Esophagus mucosa (tissue), 1 donor: ENCODE measurements at regions not wholly inside any gene's neighbourhood (a gene's known extent, or its start where the extent isn't known, plus 50 kb on each side); places are given as distances from the start of the nearest gene placed in this dataset.

Experiments
- ATAC-seq: fragments of 200-7000 bp; cut with Tn5 transposase; one replicate; pipeline ENCODE4 v1.9.1; 2020
- donor health status: DM: yes; HTN: yes; CAD: no.

DNA sequence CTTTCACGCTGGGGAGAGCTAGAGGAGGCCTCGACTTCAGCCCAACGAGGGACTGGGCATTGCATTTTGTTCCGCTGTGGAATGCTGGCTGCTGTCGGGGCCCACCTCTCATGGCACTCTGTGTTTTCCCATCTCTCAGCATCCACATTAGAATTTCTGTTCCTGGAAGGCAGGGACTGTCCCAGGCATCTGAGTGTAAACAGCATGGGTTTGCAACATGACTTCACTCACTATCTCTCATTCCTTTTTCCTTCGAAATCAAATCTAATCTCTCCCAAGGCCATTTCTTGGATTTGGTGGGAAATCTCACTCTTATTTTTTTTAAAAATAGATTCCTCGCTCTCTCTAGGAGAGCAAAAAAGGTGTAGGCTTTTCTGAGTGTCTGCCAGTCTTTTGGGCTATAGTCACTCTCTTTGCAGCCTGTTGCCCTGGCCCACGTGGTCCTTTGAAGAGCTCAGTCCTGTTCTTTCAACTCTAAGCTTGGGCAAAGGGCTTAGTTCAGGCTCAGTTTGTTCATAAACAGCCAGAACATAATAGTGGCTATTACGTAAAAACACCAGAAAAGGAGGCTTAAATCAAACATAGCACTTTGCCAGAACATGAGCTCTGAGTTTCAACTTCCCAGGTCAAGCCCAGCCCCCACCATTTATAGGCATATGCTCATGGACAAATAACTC lies 284.6 kb upstream of the ZFP64 start:
- no peak for ATAC-seq

DNA sequence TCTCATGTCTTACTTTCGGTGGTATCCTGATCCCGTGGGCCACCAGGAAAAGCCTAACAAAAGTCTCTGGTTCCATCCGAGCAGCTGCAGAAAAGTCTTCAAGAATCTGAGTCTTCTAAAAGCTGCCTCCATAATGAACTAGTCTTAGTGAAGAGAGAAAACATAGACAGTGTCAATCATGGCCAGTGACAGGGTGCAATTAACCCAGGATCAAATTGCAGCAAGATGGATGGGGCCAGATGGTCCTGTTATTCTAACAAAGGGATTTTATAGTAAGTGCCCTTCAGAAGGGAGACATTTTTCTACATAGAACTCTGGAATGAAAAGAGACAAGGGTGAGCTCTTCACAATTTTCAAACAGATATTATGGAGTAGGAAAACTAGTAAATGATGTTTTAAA lies 281.6 kb upstream of the ZFP64 start:
- ATAC-seq: no peak

DNA sequence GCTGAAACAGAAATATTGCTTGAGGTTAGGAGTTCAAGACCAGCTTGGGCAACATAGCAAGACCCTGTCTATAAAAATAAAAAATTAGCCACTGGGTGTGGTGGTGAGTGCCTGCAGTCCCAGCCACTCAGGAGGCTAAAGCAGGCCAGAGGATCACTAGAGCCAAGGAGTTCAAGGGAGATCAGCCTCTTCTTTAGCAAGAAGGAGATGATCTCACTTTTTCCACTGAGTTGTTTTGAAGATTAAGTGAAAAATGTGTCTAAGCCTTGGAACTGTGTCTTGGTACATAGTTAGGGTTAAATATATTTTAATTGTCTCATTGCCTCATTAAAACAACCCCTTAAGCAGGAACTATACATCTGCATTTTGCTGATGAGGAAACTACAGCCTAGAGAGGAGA lies 279.0 kb upstream of the ZFP64 start:
- no peak for ATAC-seq

DNA sequence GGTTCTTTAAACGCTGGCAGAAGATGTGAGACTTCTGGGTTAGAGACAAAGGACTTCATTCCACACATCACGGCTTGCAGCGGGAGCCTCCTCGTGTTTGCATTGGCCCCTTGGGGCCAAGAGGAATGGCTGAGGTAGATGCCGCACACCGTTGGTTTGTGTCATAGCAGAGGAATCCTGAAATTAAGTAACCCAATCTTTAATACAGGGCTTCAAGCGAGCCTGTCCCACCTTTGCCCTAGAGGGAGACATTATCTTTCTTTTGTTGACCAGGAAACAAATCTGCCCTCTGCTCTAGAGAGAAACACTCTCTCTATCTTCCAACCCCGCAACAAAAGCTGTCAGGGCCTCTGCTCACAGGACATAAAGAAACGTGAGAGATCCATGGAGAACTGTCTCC lies 277.5 kb upstream of the ZFP64 start:
- ATAC-seq: peak; percentile 25

DNA sequence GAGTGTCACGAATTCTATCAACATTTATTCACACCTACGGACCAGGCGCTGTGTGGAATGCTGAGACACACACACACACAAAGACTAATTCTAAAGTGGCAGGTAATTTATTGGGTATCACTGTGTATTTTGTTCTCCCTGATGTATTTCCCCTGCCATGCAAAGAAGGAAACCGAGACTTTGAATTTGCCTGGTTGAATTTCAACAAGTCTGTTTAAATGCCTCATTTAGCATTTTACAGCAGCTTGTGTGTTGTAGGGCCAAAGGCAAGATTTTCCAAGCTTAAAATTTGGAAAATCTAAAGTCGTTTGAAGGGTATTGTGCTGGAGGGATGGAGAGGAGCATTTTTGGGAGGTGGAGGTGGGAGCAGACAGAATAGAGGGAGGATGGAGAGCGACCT lies 274.4 kb upstream of the ZFP64 start:
- no peak for ATAC-seq

DNA sequence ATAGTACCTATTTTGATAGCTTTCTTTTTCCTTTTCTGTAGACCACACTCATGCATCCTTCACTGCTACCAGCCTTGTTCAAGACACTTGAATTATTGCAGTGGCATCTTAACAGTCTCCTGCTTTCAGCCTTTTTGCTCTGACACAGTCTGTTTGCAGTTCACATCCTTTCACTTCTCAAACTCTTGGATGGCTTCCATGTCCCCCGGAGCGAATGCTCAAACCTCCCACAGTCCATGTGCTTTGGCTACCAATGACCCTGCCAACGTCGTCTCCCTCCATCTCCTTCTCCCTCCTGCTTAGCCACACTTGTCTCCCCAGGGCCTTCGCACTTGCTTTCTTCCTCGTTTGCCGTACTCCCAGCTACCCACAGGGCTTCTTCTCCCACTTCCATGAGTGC lies 270.0 kb upstream of the ZFP64 start:
- ATAC-seq: no peak

DNA sequence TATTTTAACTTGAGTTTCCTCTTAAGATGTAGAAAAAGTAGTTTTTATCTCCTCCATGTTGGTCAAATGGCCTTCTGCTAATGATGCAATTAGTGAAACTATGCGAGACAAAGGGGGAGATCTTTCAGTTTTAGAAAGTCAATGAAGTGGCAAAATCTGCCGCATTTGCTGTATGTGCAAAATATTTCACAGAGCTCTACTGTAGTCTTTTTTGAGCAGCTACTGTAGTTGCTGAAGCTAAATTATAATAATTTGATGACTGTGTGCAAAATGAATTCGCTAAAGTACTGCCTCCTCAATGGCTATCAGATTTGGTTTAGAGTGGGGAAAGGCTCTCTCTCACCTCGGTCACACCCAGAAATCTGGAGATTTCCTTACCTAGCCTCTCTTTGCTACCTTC lies 267.6 kb upstream of the ZFP64 start:
- ATAC-seq: no peak

DNA sequence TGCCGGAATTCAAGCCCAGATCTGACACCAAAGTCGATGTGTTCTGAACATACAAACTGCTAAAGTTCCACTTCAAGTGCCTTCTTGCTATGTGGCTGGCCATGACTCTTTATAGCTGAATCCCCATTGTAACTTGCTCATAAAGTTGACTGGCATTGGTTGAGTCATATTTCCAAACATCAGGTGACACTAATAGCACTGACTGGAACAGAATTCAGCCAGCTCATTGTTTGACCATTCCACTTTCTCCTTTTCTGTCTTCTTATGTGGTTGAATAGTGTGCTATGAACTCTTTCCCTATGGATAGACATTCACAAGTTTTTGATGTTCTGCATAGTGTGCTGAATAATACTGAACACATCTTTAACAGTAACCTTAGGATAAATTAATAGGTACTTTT lies 266.2 kb upstream of the ZFP64 start:
- peak; percentile 72 for ATAC-seq

DNA sequence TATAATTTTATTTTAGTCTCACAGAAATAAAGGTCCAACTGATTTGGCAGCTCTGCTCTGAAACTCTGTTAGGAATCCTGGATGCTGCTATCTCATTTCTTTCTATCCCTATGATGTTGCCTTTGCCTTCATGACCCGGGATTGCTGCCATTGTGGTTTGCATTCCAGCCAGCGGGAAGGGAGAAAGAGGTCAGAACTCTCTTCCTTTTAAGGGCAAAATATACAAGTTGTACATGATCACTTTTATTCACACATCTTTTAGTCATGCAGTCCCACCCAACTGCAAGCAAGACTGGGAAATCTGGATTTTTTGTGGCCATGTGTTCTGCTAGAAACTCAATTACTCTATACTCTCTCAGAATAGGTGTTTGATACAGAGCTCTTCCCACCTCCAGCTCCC lies 263.1 kb upstream of the ZFP64 start:
- no peak for ATAC-seq

DNA sequence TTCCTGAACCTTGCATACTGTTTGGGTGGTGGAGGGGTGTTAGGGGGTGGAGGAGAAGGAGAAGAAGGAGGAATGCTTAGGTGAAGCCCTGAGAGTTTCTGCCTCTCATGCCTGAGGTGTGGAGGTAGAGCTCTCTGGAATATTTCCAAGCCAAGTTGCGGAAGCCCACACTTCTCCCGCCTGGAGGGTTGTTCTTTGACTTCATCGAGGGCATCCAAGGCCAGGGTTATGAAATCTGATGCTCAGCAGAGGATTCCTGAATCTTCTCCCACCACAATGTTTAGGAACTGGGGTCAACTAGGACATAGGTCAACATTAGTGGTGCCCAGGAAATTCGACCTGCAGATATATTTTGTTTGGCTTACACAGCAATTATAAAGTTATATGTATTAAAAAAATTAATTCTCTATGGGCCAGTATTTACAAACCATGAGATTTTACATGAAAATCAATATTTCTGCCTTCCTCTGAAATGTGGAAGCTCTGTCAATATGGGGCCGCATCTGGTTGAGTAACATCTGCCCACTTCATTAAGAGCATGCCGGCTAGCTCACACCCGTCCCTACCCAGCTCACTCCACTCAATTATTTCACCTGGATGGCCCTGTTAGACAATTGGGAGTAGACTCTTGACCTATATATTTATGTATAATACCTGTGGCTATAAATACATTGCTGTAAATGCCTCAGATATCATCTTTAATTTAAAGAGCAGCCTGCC lies 257.1 kb upstream of the ZFP64 start:
- no peak for ATAC-seq

DNA sequence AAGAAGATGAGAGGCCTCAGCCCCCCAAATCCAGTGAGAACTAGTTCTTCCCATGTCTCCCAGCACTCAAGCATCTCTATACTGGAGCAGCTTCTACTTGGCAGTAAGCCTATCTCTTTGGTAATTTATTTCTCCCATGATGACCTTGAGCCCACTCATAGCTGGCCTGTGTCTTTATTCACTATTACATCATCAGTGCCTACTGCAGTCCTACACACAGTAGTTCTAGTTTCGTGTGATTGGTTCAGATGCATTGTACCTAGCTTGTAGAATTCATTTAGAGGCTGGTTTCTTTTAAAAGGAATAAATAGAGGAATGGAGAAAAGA lies 255.6 kb upstream of the ZFP64 start:
- no peak for ATAC-seq

DNA sequence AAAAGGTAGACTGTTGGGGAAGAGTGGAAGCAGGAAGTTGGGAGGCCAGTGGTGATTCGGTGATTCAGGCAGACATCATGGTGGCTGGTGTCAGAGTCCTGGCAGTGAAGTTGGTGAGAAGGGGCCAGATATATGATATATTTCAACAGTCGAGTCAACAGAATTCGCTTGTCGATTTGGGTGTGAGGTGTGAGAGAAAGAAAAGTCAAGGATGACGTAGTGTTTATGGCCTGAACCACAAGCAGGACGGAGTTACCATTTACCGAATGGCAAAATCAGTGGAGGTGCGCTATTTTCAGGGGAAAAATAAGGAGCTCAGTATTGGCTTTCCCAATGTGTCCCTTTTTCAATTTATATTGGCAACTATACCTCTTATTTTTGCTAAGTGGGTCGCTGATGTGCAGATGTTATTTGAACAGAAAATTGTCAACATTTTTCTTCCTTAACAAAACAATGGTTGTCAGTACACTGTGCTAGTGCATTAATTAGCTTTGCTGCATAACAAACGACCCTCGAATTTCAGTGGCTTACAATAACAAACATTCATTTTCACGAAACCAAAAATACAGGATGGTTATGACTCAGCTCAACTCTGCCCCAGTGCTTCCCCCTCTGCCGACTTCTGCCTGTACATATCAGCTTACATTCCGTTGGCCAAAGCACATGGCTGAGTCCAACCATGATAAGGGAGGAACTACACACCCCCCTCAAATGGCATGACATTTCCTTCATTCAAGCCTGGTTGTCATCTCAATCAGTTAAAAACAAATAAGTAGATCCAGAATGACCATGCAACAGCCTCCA lies 255.0 kb upstream of the ZFP64 start:
- ATAC-seq: no peak

DNA sequence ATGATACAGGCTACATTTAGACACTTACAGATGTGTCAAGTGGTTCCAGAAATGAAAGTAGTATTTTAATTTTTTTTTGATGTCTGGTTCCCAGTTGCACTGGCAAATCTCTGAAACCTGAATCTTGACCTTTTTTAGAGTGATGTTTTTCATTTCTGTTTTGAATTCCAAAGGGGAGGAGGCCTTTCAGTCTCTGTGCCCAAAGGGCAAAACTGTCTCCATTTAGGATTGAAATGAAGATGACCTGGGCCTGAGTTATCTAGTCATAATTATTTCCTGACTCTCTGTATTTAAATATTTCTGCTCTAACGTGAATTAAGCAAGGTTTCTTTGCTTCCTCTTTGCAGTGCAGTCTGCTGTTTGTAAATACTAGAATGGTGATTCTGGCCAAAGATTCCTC lies 252.9 kb upstream of the ZFP64 start:
- no peak for ATAC-seq

DNA sequence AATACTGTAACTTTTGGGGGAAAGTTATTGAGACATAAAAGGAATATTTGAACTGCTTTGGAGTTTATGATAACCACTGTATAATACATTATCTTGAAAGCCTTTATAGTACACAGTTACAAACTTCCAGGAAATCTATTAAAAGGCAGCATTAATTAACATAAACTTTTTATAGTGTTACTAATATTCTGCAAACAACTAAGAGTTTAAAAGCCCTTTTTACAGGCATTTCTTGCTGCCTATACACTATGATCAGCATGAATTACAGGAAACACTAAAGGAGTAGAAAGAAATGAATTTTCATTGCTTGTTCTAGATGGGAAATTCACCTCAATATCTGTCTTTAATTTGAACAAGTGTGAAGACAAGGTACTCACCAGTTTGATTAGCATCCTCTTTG lies 252.3 kb upstream of the ZFP64 start:
- ATAC-seq: no peak

DNA sequence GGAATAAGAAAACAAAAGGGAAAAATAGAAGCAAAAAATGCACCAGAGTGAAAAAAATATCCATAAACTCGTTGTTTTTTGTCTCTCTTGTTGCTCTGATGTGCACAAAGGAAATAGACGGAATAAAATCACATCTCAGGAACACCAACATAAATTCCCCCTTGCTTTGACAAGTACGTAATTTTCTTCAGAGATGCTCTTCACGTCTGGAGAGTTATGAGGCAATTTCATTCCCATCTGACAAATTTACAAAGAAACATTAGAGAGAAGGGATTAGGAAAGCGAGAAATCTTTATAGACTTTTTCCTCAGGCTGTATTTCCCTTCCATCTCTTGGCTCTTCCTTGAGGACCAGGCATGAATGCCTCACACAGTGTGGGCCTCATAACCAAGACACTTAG lies 250.1 kb upstream of the ZFP64 start:
- no peak for ATAC-seq

DNA sequence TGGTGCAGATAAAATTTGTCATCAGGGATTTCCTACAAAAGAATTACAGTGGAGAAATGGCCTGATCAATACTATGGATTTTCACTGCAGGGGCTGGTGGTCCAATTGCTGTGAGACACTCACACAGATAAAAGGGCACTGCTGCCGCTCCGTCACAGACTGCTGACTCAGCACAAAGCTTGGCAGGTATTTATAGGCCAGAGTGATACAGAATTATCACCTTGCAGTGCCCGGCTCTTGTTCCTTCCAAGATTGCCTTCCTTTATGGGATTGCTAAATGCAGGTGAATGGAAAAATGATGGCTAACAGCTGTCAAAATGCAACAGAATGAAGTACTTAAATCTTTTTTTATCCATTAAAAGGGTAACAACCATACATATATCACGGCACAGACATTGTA lies 247.8 kb upstream of the ZFP64 start:
- no peak for ATAC-seq

DNA sequence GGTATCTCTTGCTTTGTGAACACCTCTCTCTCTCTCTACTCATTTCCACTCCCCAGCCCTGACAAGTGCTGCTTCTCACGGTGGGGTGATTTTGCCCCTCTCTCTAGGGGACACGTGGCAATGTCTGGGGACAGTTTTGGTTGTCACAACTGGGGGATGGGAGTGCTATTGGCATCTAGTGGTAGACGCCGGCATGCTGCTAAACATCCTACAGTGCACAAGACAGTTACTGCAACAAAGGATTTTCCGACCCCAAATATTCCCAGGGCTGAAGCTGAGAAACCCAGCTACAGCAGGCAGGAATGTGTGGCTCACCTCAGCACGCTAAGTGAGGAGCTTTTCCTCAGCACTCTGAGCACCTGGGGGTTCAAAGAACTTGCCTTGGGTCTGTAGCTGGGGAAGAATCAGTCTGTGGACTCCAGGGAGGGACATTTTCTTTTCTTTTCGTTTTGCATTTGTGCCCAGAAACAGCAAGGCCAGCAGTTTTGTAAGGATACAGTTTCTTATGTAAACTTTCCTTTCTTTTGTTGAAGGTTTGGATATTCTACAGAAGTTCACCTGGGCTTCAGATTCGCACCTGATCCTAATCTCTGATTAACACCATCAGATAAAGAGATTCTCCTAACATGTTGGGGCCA lies 246.9 kb upstream of the ZFP64 start:
- no peak for ATAC-seq

DNA sequence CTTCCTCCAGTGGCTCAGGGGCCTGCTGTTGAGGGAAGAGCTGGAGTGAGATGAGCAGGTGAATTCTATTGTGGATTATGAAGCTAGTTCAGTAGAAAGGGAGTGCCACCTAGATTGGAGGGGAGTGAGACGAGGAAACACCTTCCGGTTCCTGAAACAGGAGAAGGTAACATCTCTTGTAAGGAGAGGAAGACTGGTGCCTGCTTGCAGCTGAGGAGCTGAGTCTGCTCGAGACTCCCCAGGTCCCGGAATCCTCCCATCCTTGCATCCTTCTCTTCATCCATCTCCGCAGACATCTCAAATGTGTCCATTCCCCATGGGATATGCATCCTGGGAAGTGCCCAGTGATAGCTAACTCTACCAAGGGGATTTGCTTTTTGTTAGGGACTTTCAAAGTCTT lies 242.9 kb upstream of the ZFP64 start:
- ATAC-seq: no peak

DNA sequence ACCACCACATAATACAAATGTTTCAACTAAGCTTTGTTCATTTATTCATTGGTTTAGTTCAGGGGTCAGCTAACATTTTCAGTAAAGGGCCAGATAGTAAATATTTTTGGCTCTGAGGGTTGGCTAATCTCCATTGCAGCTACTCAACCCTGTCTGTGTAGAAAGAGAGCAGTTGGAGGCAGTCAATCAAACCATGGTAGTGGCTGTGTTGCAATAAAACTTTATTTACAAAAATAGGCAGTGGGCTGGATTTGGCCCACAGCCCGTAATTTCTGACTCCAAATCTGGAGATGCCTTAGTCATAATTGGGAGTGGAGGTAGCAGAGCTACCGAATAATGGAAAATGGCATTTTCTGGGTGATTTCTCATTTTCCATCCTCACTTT lies 242.5 kb upstream of the ZFP64 start:
- ATAC-seq: no peak

DNA sequence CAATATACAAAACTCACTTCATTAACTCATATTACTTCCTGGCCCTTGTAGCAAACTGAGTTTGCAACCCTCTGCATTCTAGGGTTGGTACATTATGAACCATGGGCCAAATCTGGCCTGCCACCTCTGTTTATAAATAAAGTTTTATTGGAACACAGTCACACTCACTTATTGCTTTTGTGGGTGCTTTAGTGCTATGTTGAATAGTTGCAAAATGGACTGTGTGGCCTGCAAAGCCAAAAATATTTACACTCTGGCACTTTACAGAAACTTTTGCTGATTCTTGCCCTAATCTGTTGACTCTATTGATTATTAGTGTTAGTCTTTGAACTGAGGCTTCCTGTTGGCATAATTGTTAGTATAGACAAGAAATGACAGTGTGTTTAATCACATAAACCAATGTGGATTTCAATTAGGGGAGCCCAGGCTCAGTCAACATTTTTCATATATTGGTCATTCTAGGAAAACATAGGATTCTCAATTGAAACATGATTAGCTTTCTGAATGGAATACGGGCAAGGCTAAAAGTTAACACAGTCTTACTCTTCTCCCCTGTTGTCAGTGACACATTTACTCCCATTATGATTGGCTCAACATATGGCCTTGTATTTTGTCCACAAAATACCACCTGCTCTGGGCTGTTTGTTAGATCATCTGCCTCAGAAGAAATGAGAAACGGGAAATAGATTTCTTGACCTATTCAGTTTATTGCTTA lies 241.9 kb upstream of the ZFP64 start:
- ATAC-seq: no peak

DNA sequence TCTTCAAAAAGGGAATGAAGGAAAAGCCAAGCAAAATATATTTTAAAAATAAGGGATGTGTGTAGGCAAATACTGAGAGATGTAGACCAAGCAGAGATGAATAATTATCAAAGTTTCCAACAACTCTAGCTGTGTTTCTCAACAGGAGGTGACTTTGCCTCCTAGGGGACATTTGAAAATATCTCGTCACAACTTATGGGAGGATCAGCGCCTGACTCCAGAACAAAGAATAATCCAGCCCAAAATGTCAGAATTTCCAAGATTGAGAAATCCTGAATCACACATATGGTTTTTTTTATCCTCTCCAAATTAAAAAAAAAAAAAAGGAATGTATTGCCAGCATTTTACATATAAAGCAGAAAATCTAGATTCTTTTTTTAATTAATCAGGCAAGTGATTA lies 241.2 kb upstream of the ZFP64 start:
- no peak for ATAC-seq

DNA sequence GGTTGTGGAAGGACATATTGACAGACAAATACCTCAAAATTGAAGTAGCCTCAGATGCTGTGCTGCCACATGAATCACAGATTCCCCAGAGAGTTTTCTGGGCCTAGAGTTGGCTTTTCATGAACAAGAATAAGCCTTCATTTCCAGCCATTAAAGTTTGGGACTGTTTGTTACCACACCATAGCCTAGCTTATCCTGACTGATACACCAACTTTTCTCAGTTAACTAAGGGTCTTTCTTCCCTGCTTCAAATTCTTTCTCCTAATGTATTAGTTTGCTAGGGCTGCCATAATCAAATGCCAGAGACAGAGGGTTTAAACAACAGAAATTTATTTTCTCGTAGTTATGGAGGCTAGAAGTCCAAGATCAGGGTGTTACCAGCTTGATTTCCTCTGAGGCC lies 237.4 kb upstream of the ZFP64 start:
- no peak for ATAC-seq

DNA sequence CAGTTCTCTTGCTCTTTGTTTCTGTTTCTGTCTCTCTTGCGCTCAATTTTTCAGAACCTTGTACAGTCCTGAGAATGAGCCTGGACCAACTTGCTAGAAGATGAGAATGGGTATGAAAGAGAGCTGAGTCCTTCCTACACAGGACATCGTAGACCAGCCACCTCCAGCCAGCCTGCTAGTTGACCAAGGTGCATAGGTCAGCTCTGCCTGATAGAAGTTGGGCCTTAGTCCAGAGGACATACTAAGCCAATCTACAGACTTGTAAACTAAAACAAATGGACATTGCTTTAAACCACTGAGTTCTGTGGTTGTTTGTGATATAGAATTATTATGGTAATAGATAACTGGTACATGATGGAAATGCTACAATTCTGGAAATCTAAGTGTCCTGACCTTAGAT lies 236.4 kb upstream of the ZFP64 start:
- ATAC-seq: no peak
